Stomach (tissue), 8 donors: ENCODE measurements at regions not wholly inside any gene's neighbourhood (a gene's known extent, or its start where the extent isn't known, plus 50 kb on each side); places are given as distances from the start of the nearest gene placed in this dataset.

Source experiments
- DNase-seq, 2 donors: peaks; one replicate each; pipeline versions ENCODE4 v3.0.0 to v3.0.0-alpha.2; 2013 to 2019
- H3K27ac ChIP-seq, 5 donors: fragments of 200-600 bp in 4 of 5; sonication (generic) in 4 of 5; one replicate each; pipeline ENCODE4 v1.5.1; 2013 to 2019; ENCODE audit warnings: mild to moderate bottlenecking in 1 of 5, moderate library complexity in 1 of 5
- H3K27me3 ChIP-seq, 3 donors: fragments of 200-600 bp; sonication (generic); one replicate each; pipeline ENCODE4 v1.5.1; 2017 to 2019; ENCODE audit warnings: mixed run types in 1 of 3
- H3K36me3 ChIP-seq, 4 donors: fragments of 200-600 bp; sonication (generic); 1 replicate in 3 of 4; 2 replicates in 1 of 4; pipeline ENCODE4 v1.5.1; 2016 to 2019
- H3K4me1 ChIP-seq, 4 donors: fragments of 200-600 bp; sonication (generic); one replicate each; pipeline ENCODE4 v1.5.1; 2016 to 2019
- H3K4me3 ChIP-seq, 4 donors: fragments of 200-600 bp; sonication (generic) in 3 of 4; one replicate each; pipeline ENCODE4 v1.5.1; 2016 to 2019; ENCODE audit warnings: mild to moderate bottlenecking in 1 of 4
- H3K9me3 ChIP-seq, 4 donors: fragments of 200-600 bp; sonication (generic); one replicate each; pipeline ENCODE4 v1.5.1; 2016 to 2019
- EP300 ChIP-seq: sonication (generic); formaldehyde crosslinking; IDR thresholded peaks from one replicate; pipeline ENCODE4 v1.6.1; 2017; ENCODE audit warnings: antibody characterized with exemption
- POLR2A ChIP-seq, 4 donors: fragments of 450-650 bp; IDR thresholded peaks; one replicate each; pipeline ENCODE4 v1.6.1; 2016; ENCODE audit warnings: antibody characterized with exemption in 4 of 4, control low read depth in 2 of 4, mild to moderate bottlenecking in 1 of 4, moderate library complexity in 1 of 4
- POLR2AphosphoS5 ChIP-seq, 3 donors: sonication (generic); formaldehyde crosslinking; IDR thresholded peaks; one replicate each; pipeline ENCODE4 v1.6.1; 2016; ENCODE audit warnings: antibody characterized with exemption in 3 of 3
- WGBS, 5 donors: extraction: QIAGEN DNeasy Blood & Tissue Kit in 3 of 5; methylation state at CpG; one replicate each; pipeline versions ENCODE4 v1.1.5 to v1.1.7; 2013 to 2018; 5-methylcytosine and 5-hydroxymethylcytosine counted together
- intact Hi-C: fragments of 100-400 bp; cut with DNase I; formaldehyde crosslinking; loops from one replicate; pipeline ENCODE4 v1.15.1; 2023; ENCODE audit warnings: low total_unique reads
- TF ChIP-seq, protein P1 (sequence below), 7 experiments: fragments of 450-650 bp in 4 of 7; fragments of 200-600 bp in 3 of 7; sonication (generic) in 3 of 7; IDR thresholded peaks; one replicate each; pipeline ENCODE4 v1.5.1; 2016 to 2019; ENCODE audit warnings: antibody characterized with exemption in 7 of 7, control low read depth in 2 of 7, mild to moderate bottlenecking in 1 of 7
- donor health status: healthy with polysubstance abuse.
- donor health status: Bipolar disorder and iron deficiency.
- donor health status: healthy.

DNA sequence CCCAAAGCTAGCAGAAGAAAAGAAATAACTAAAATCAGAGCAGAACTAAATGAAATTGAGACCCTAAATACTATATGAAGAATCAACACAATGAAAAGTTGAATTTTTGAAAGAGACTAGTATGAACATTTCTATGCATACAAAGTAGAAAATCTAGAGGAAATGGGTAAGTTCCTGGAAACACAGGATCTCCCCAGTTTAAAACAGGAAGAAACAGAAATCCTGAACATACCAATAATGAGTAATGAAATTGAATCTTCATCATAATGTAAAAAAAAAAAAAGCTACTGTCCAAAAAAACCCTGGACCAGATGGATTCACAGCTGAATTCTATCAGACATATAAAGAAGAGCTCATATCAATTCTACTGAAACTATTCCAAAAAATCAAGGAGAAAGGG is 233.5 kb downstream of the PLPP3 start:
- TF ChIP-seq, protein P1, sequence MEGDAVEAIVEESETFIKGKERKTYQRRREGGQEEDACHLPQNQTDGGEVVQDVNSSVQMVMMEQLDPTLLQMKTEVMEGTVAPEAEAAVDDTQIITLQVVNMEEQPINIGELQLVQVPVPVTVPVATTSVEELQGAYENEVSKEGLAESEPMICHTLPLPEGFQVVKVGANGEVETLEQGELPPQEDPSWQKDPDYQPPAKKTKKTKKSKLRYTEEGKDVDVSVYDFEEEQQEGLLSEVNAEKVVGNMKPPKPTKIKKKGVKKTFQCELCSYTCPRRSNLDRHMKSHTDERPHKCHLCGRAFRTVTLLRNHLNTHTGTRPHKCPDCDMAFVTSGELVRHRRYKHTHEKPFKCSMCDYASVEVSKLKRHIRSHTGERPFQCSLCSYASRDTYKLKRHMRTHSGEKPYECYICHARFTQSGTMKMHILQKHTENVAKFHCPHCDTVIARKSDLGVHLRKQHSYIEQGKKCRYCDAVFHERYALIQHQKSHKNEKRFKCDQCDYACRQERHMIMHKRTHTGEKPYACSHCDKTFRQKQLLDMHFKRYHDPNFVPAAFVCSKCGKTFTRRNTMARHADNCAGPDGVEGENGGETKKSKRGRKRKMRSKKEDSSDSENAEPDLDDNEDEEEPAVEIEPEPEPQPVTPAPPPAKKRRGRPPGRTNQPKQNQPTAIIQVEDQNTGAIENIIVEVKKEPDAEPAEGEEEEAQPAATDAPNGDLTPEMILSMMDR (IDR thresholded peaks at IDR 0.05), result no peak
- no peak for TF ChIP-seq POLR2A (IDR thresholded peaks at IDR 0.05)
- TF ChIP-seq EP300, result no peak
- Histone ChIP-seq H3K9me3 (peaks cover 0 to 8% (median 2%) of the 10 kb centered on the region in 4 donors), H3K27ac (no peak overlapping the region), H3K36me3 (no peaks in the 10 kb centered on the region), H3K4me1 (no peaks in the 10 kb centered on the region), H3K27me3 (no peaks in the 10 kb centered on the region), H3K4me3 (no peak overlapping the region)
- intact Hi-C loops, result no loop called here
- no peak for DNase-seq

DNA sequence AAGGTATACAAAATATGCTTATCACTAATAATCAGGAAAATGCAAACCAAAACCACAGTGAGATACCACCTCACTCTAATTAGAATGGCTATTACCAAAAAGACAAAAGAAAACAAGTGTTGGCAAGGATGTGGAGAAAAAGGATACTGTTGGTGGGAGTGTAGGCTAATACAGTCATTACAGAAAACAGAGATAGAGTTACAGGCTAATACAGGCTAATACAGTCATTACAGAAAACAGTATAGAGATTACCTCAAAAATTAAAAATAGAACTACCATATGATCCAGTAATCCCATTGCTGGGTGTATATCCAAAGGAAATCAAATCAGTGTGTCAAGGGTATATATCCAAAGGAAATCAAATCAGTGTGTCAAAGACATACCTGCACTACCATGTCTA is 238.4 kb downstream of the PLPP3 start:
- no peak overlapping the region for H3K27ac ChIP-seq
- H3K4me1 ChIP-seq, result no peaks in the 10 kb centered on the region
- H3K9me3 ChIP-seq, result peaks cover 0 to 8% (median 0%) of the 10 kb centered on the region in 4 donors
- no peak for TF ChIP-seq POLR2A (IDR thresholded peaks at IDR 0.05)
- no peak for TF ChIP-seq EP300
- TF ChIP-seq POLR2AphosphoS5 (IDR thresholded peaks at IDR 0.05), result no peak
- TF ChIP-seq, protein P1 (IDR thresholded peaks at IDR 0.05), result no peak
- no peak overlapping the region for H3K4me3 ChIP-seq
- H3K36me3 ChIP-seq, result no peaks in the 10 kb centered on the region
- no peak for DNase-seq
- intact Hi-C loops, result no loop called here
- H3K27me3 ChIP-seq, result no peaks in the 10 kb centered on the region

DNA sequence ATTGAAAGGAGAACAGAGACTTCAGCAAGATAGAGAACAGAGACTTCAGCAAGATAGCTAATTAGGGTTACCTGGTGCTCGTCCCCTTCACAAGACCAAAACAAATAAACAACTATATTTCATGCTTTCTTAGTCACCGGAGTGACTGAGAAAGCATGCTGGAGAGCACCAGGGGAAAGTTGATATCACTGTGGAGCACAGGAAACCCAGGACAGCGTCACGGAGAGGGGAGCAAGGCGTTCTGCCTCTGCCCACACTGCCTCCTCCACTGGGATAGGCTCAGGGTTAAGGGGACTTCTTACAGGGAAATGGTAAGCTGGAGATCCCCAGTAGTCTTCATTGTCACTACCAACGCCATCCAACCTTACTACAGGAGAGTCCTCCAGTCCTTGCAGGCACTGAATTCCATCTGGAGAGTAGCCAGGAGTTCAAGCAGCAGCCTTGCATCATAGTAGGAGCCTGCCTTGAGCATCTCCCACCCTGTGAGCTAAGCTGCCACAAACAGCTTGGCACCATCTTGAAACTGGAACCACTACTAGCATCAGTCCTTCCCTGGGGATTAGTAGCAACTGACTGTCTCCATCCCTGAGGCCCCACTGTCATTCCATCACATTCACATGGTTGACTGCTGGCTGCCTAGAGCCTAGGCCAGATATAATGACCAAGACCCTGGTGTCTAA is 239.4 kb downstream of the PLPP3 start:
- no peaks in the 10 kb centered on the region for H3K4me1 ChIP-seq
- H3K9me3 ChIP-seq, result peaks cover 0 to 8% (median 0%) of the 10 kb centered on the region in 4 donors
- intact Hi-C loops, result no loop called here
- H3K27me3 ChIP-seq, result no peaks in the 10 kb centered on the region
- no peak overlapping the region for H3K27ac ChIP-seq
- no peak for DNase-seq
- no peaks in the 10 kb centered on the region for H3K36me3 ChIP-seq
- H3K4me3 ChIP-seq, result no peak overlapping the region
- TF ChIP-seq, protein P1 (IDR thresholded peaks at IDR 0.05), result no peak
- TF ChIP-seq POLR2AphosphoS5 (IDR thresholded peaks at IDR 0.05) (no peak), POLR2A (IDR thresholded peaks at IDR 0.05) (no peak)
- 73 to 84% (median 79%) methylated on average over 6 of the region's 6 CpGs for WGBS, 5 donors

DNA sequence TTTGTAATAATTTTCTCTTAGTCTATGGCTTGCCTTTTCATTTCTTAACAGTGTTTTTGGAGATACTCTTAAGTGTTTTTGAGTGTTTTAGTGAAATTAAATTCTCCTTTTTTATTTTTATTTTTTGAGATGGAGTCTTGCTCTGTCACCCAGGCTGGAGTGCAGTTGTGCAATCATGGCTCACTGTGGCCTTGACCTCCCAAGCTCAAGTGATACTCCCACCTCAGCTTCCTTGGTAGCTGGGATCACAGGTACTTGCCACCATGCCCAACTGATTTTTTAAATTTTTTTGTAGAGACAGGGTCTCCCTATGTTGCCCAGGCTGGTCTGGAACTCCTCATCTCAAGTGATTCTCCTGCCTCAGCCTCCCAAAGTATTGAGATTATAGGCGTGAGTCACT is 240.3 kb downstream of the PLPP3 start:
- no peaks in the 10 kb centered on the region for H3K27me3 ChIP-seq
- no peak for DNase-seq
- WGBS, 5 donors, result 79 to 88% (median 82%) methylated on average over 1 of the region's 1 CpG
- peaks cover 0 to 2% (median 0%) of the 10 kb centered on the region in 4 donors for H3K9me3 ChIP-seq
- TF ChIP-seq, protein P1 (IDR thresholded peaks at IDR 0.05), result no peak
- TF ChIP-seq EP300, result no peak
- no peak for TF ChIP-seq POLR2AphosphoS5 (IDR thresholded peaks at IDR 0.05)
- no peak for TF ChIP-seq POLR2A (IDR thresholded peaks at IDR 0.05)
- H3K27ac ChIP-seq, result no peak overlapping the region
- intact Hi-C loops, result no loop called here
- H3K4me1 ChIP-seq, result no peaks in the 10 kb centered on the region
- no peak overlapping the region for H3K4me3 ChIP-seq
- H3K36me3 ChIP-seq, result no peaks in the 10 kb centered on the region
